ENCODE measurements at regions not wholly inside any gene's neighbourhood (a gene's known extent, or its start where the extent isn't known, plus 50 kb on each side); places are given as distances from the start of the nearest gene placed in this dataset.
A peak's percentile ranks its signal among the peaks of the same experiment; 100 is the strongest.

GRCh38 chr1:224502459-224503160 lies 68.0 kb upstream of the WDR26 start:
- TF ChIP-seq, protein P1, sequence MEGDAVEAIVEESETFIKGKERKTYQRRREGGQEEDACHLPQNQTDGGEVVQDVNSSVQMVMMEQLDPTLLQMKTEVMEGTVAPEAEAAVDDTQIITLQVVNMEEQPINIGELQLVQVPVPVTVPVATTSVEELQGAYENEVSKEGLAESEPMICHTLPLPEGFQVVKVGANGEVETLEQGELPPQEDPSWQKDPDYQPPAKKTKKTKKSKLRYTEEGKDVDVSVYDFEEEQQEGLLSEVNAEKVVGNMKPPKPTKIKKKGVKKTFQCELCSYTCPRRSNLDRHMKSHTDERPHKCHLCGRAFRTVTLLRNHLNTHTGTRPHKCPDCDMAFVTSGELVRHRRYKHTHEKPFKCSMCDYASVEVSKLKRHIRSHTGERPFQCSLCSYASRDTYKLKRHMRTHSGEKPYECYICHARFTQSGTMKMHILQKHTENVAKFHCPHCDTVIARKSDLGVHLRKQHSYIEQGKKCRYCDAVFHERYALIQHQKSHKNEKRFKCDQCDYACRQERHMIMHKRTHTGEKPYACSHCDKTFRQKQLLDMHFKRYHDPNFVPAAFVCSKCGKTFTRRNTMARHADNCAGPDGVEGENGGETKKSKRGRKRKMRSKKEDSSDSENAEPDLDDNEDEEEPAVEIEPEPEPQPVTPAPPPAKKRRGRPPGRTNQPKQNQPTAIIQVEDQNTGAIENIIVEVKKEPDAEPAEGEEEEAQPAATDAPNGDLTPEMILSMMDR (conservative IDR thresholded peaks at IDR 0.05; ENCODE audit: low read length) = no peak
- H2AFZ ChIP-seq (ENCODE audit: low read length) = peak overlapping the region; percentile 81
- peak overlapping the region; percentile 46 for H3K27ac ChIP-seq (ENCODE audit: low read depth, low read length, poor library complexity, severe bottlenecking)
- H3K79me2 ChIP-seq (ENCODE audit: insufficient read depth, low read depth, low read length) = no peaks in the 10 kb centered on the region
- H3K4me2 ChIP-seq (ENCODE audit: low read length) = peak overlapping the region; percentile 59
- ChIA-PET CTCF (ENCODE audit: unreplicated experiment) (interaction anchor here (0.6 kb wide), 1 partner anchor 21 kb away, joined by 4 read pairs; no protein-coding TSS in a partner anchor), POLR2A (interaction anchor here (0.6 to 0.8 kb wide), 7 partner anchors 12 to 623 kb away, joined by 3 to 5 read pairs (median 3); no protein-coding TSS in a partner anchor)
- intact Hi-C loops (cut with micrococcal nuclease; ENCODE audit: unreplicated experiment) = no loop called here
- H3K4me3 ChIP-seq (ENCODE audit: low read depth, low read length, poor library complexity, severe bottlenecking) = no peak overlapping the region
- no peaks in the 10 kb centered on the region for H4K20me1 ChIP-seq (ENCODE audit: insufficient read depth, low read length)
- no peaks in the 10 kb centered on the region for H3K36me3 ChIP-seq (ENCODE audit: insufficient read depth, low read length)
- peaks cover 42% of the 10 kb centered on the region for H3K4me1 ChIP-seq (ENCODE audit: insufficient read depth, low read length, poor library complexity, severe bottlenecking)
- H3K9me2 ChIP-seq (ENCODE audit: insufficient read depth, low read length) = no peaks in the 10 kb centered on the region
- DNase-seq (ENCODE audit: low spot score) = no peak
- no TSS peak for BruUV-seq (replicated peaks)
- no peaks in the 10 kb centered on the region for H3K9me3 ChIP-seq (ENCODE audit: low read length)

DNA sequence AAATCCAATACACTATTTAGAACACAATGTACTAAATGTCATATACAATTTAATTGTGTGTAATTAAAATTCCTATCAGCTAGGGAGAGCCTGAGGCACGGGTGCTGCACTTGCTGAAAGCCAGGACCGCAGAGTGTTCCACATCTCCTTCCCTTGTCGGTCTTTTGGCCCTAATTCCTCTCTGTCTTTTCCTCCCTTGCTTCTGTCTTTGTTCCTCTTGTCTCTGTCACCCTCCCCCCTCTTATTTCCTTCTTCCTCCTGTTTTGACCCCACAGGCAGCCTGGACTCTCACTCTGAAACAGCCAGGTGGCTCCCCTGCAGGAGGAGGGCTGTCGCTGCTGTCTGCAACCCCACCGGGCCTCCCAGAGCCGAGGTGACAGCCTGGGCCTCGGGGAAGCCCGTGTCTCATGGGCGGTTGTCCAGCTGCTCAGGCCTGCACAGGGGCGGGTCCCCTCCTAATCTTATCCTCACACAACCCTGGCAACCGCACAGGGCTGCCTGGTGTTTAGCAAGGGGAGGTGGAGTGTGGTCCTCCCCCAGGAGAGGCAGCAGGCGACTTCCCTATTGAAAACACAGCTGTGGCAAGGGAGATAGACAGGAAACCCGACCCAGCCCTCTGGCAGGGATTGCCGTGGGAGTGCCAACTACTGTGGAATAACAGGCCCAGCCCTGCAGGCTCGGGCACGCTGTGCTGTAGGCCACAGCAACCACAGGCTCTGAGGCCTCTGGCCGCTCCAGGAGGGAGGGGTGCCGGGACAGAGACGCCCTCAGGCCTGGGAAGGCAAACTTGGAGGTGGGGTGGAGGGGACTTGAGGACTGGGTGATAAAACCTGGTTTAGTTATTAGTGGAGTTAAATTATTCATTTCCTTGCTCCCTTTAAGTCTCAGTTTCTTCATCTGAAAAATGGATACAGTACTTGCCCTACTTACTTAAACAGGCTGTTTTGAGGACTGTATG lies 68.8 kb upstream of the WDR26 start:
- TF ChIP-seq, protein P1 (conservative IDR thresholded peaks at IDR 0.05; ENCODE audit: low read length) = peak; percentile 61
- no peak for TF ChIP-seq EZH2phosphoT487 (IDR thresholded peaks at IDR 0.05; ENCODE audit: borderline replicate concordance, low read depth, low read length)
- no TSS peak for BruUV-seq (replicated peaks)
- no peaks in the 10 kb centered on the region for H3K9me3 ChIP-seq (ENCODE audit: low read length)
- H3K4me2 ChIP-seq (ENCODE audit: low read length) = peak overlapping the region; percentile 59
- H3K27ac ChIP-seq (ENCODE audit: low read depth, low read length, poor library complexity, severe bottlenecking) = peak overlapping the region; percentile 46
- H3K79me2 ChIP-seq (ENCODE audit: insufficient read depth, low read depth, low read length) = no peaks in the 10 kb centered on the region
- H2AFZ ChIP-seq (ENCODE audit: low read length) = peak overlapping the region; percentile 81
- ChIA-PET CTCF (ENCODE audit: unreplicated experiment) (interaction anchor here (0.6 kb wide), 1 partner anchor 22 kb away, joined by 4 read pairs; no protein-coding TSS in a partner anchor), POLR2A (interaction anchor here (0.6 to 0.7 kb wide), 3 partner anchors 32 to 146 kb away, joined by 3 to 5 read pairs (median 4); no protein-coding TSS in a partner anchor)
- H3K9me2 ChIP-seq (ENCODE audit: insufficient read depth, low read length) = no peaks in the 10 kb centered on the region
- intact Hi-C loops (cut with micrococcal nuclease; ENCODE audit: unreplicated experiment) = no loop called here
- peaks cover 34% of the 10 kb centered on the region for H3K4me1 ChIP-seq (ENCODE audit: insufficient read depth, low read length, poor library complexity, severe bottlenecking)
- H4K20me1 ChIP-seq (ENCODE audit: insufficient read depth, low read length) = no peaks in the 10 kb centered on the region
- no peaks in the 10 kb centered on the region for H3K36me3 ChIP-seq (ENCODE audit: insufficient read depth, low read length)
- peak; percentile 77 for DNase-seq (ENCODE audit: low spot score)
- H3K4me3 ChIP-seq (ENCODE audit: low read depth, low read length, poor library complexity, severe bottlenecking) = peak overlapping the region; percentile 27
